Inferior parietal cortex (tissue), 1 donor: ENCODE measurements at regions not wholly inside any gene's neighbourhood (a gene's known extent, or its start where the extent isn't known, plus 50 kb on each side); places are given as distances from the start of the nearest gene placed in this dataset.

Experiments used
- DNase-seq: peaks from one replicate; pipeline ENCODE4 v3.0.0-alpha.2; 2016; ENCODE audit errors: extremely low spot score

DNA sequence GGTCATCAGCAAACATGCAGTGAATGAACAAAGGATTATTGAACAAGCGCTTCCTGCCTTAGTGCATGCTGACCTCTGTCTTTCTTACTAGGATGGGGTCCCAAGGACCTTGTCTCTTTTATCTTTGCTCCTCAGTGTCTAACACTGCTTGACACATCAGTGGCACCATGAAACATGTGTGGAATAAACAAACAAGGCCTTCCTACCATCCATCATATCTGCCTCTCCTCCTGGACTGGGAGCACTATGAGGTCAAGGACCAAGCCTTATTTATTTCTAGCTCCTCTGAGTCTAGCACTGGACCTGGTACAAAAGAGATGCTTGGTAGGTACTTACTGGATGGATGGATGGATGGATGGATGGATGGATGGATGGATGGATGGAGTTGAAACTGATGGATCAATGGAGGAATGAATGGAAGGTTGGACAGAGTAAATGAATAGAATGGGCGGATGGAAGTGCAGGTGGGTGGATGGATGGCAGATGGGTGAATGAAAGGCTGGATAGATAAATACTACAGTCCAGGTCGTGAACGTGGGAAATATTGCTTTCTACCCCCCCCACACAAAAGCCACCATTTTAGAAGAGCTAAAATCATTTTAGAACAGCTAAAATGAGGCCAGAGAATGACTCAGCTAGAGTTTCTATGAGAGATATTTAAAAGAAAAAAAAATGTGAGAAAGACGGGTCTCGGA lies 104.1 kb upstream of the PTPN1 start:
- DNase-seq, result no peak

DNA sequence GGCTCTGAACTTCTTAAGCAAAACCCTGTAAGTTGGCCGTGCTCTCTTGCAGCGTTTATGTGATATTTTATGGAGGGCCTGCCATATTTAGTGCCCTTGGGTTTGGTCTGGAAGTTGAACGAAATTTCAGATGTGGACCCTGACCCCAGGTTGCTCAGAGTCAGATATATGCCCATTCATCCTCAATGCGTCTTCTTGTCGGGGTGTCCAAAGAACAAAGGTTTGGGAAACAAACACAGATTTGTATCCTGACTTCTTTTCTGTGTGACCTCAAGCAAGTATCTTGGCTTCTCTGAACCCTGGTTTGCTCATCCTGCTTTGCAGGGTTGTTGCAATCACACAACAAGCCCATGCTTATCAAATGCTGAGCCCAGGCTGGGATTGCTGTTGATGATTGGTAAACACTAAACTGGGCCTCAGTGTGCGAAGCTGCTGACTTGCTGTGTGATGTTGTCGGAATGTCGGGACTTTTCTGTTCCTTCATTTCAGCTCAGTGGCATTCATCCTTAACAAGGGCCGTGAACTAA lies 103.5 kb upstream of the PTPN1 start:
- DNase-seq, result no peak

DNA sequence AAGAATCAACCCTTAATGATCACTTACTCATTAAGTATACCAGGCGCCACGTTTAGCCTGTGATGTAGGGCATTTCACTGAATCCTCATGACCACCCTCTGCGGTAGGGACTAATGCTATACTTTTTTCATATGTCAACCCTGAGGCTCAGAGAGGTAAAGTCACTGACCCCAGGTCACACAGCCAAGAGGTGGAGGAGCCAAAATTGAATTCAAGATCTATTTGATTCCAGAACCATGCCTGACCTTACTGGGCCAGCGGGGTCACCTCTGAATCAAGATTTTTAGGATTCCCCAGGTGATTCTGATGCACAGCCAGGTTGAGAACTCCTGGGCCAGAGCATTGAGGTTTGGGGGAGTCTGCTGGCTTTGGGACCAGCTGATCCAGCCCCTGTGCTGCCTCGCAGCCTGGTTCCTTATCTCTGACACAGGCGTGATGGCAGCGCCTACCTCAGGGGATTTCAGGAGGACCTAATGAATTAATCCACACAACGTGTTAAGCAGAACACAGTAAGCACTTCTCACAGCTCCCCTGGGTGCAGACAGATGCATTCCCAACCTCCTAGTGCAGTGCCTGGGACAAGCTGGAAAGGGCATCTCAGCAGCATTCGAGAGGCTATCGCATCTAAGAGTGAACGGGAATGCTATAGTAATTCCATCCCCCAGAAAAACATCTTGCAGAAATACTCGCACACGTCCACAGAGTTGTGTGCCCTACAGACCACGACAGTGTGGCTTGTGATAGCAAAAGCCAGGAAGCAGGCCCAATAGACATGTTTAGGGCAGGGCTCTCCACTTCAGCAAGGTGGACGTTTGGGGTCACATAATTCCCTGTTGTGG lies 101.4 kb upstream of the PTPN1 start:
- DNase-seq, result no peak

DNA sequence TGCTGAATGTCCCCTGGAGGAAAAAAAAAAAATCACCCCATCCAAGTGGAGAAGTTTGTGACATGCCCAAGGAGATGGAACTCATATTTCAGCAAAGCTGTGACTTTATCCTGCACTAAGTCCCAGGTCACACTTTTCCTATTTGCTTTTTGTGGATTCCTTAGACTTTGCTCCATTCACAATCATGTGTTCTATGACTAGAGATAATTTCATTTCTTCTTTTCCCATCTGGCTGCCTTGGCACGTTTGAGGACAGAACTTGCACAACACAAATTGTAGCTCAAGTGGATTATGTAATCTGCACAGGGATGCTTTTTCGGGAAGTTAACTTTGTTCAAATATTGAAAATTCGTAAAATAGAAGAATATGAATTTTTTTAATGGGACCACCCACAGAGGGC lies 100.7 kb upstream of the PTPN1 start:
- DNase-seq, result peak; percentile 47

DNA sequence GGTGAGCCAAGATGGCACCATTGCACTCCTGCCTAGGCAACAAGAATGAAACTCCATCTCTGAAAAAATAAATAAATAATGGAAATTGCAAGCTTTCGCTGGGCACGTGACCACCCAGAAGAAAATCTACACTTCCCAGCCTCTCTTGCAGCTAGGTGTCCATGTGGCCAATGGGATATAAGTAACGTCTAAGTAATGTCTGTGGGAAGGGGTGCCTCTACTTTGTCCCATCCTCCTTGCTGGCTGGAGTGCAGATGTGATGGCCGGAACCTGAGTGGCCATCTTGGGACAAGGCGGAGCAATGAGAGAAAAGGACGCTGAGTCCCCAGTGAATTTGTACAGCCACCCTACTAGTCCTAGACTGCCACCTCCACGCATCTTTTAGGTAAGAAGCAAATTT lies 99.8 kb upstream of the PTPN1 start:
- DNase-seq, result no peak

DNA sequence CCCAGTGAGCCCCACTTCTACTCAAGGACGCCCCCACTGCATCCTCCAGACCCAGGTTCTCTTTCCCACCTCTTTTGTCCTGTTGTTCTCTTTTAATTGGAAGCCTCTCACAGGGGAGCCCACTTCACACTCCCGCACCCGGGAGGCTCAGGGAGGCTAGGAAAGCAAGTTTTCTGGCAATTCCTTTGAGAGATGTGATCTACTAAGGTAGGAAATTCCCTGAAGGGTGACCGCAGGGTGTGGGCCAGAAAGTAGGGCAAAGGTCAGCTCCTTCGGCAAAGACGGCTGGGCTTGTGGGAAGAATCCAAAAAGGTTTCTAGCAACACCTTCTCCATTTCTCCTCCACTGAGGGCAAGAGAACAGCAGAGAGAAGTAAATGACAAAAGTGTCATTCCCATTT lies 98.1 kb upstream of the PTPN1 start:
- DNase-seq, result no peak

- no peak for DNase-seq
Observed at GRCh38 chr20:50412499-50412898, 97.7 kb upstream of the PTPN1 start.

- DNase-seq, result no peak
Observed at GRCh38 chr20:50413088-50413500, 97.1 kb upstream of the PTPN1 start.

GRCh38 chr20:50415021-50415515 lies 95.1 kb upstream of the PTPN1 start:
- no peak for DNase-seq

DNA sequence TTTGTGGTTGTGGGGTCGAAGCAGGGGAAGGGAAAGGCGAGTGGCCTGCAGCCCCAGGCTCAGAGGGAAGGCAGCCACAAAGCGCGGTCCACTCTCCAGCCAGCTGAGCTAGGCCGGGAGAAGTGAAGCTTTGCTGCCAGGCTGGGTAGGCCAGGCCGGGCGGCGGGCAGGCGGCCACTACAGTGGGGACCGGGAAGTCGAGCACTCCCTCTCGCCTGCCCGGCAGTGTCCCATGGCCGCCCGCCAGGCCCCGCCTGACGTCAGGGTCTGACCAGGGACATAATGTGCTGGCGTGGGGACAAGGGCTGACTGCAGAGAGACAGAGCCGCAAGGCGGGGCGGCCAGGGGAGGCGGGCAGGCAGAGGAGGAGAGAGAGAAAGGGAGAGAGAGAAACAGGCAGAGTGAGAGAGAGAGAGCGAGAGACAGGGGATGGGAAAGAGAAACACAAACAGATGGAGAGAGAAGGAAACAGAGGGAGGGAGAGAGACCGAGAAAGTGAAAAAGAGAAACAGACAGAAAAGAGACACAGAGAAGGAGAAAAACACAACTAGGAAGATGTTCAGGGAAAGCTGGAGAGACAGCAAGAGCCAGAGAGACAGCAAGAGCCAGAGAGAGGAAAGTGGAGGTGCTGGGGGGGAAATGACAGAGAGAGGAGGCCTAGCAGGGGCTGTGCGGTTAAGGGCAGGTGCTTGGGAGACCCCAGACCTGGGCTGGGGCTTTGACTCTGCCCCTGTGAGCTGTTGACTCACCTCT lies 94.5 kb upstream of the PTPN1 start:
- DNase-seq, result peak; percentile 86

DNA sequence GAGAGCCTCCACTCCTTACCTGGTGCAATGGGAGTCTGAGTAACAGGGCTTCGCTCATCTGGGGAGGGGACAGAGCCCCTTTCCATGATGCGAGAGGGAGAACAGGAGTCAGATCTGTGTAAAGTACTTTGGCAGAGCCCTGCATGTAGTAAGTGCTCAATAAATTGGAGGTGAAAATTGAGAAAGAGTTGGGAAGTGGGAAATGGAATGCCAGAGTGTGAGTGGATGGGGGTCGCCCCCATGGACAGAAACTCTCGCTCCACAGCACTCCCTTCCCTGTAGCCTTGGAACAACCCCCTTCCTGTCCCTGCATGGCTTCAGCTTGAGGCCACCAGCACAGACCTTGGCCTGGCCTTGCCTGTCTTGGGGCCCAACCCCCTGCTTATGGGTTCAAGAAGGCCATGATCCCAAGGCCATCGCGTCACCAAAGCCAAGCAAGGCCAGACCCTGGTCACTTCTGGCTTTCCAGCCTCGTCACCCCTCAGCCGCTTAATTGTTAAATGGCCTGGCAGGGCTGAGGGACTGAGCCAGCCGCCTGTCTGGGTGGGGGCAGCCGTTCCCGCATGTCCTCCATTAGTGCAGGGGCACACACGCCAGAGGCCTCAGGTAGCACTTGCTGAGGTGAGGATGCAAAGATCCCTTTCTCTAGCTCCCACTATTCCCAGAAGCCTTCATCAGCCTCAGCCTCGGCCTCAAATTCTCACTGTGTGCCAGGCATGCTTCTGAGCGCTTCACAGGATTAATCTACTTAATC lies 93.7 kb upstream of the PTPN1 start:
- no peak for DNase-seq

DNA sequence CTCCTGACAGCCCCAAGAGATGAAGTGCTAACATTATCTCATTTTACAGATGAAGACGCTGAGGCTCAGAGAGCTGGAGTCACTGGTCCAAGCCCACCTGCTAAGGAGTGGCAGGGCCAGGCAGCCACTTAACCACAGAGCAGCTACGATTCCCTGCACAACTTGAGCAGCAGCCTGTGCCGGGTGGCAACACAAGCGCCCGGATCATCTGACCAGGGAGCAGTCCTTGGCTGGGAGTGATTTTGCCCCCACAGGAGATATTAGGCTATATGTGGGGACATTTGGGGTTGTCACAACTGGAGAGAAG lies 93.2 kb upstream of the PTPN1 start:
- DNase-seq, result no peak

DNA sequence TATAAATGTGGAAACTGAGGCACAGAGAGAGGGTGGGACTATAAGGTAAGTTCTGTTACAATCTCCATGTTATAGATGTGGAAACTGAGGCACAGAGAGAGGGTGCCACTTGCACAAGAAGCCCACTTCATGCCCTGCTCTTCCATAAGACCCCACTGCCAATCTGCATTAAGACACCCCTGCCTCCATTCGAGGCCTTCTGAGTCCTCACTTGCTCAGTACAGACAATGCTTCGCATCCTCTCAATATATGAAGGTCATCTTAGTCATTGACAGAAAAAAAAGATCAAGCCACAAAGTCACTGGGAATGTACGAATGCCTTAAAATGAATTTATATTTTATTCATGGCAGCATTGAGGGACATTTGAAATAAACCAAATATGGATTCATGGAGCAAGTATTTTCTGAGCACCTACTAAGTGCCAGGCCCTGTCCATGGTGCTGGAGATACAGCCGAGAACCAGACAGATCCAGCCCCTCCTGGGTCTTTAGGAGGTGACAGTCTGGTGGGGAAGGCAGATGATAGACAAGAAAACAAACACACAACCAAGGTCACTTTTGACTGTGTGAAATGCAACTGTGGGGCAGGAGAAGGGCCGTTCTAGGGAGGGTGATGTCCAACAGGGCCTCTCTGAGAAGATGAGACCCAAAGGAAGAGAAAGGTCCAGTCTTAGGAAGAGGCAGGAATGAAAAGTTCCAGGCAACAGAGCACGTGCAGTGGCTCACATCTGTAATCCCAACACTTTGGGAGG lies 92.5 kb upstream of the PTPN1 start:
- DNase-seq, result no peak

DNA sequence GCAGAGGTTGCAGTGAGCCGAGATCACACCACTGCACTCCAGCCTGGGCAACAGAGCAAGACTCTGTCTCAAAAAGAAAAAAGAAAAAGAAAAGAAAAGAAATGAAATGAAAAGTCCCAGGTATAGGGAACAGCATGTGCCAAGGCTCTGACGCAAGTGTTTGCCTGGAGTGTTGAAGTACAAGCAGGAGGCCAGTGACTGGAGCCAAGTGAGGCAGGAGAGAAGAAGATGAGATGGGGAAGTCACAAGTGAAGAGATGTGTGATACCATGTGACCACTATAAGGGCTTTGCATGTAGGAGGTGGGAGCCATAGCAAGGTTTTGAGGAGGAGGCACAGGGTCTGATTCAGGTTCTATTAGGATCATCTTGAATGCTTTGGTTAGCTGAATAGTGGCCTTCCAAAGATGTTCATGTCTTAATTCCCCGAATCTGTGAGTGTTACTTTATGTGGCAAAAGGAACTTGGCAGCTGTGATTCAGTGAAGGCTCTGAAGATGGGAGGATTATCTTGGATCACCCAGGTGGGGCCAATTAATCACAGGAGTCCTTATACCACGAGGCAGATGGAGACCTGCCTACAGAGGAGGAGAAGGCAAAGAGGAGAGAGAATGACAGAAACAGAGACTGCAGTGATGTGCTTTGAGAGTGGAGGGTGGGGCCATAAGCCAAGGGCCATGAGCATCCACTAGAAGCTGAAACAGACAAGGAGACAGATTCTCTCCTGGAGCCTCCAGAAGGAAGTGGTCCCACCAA lies 91.1 kb upstream of the PTPN1 start:
- no peak for DNase-seq

GRCh38 chr20:50420380-50420779 lies 89.8 kb upstream of the PTPN1 start:
- no peak for DNase-seq

- no peak for DNase-seq
Observed at GRCh38 chr20:50421356-50422340, 88.5 kb upstream of the PTPN1 start.

DNA sequence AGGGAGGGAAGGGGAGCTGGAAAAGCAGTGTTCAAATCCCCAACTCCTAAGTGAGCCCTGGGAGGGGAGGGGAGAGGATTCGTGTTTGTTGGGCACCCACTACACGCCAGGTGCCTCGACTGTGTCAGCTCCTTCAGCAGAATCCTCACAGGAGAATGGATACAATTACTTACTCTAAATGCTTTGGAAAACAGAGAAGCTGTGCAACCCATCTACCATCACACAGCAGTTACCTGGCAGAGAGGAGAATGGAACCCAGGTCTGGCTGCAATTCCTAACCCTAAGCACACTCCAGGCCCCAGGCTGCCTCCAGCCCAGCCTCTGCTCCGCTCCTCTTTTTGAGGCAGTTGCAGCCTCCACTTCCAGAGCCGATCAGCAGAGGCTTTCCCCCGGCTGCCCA lies 86.4 kb upstream of the PTPN1 start:
- no peak for DNase-seq

GRCh38 chr20:50425076-50425475 lies 85.1 kb upstream of the PTPN1 start:
- no peak for DNase-seq
